ENCODE measurements at regions not wholly inside any gene's neighbourhood (a gene's known extent, or its start where the extent isn't known, plus 50 kb on each side); places are given as distances from the start of the nearest gene placed in this dataset.

GRCh38 chr6:93586306-93586705 is 166.9 kb upstream of the EPHA7 start:
- Histone ChIP-seq H3K27ac (ENCODE audit: low read depth, low read length) (no peak overlapping the region), H3K9me3 (ENCODE audit: control insufficient read depth, insufficient read depth, low read length) (no peaks in the 10 kb centered on the region), H3K27me3 (ENCODE audit: control insufficient read depth, insufficient read depth, low read length) (no peaks in the 10 kb centered on the region), H3K4me3 (ENCODE audit: low read depth, low read length) (no peak overlapping the region)
- TF ChIP-seq CTCF (IDR thresholded peaks at IDR 0.05; ENCODE audit: low read depth, low read length) = no peak
- DNase-seq (ENCODE audit: low read depth, low spot score) = no peak
- ChIA-PET POLR2A (no interaction called here), CTCF (no interaction called here)

GRCh38 chr6:93584300-93584699 is 164.9 kb upstream of the EPHA7 start:
- no peaks in the 10 kb centered on the region for H3K9me3 ChIP-seq (ENCODE audit: control insufficient read depth, insufficient read depth, low read length)
- POLR2A ChIA-PET = no interaction called here
- no peaks in the 10 kb centered on the region for H3K27me3 ChIP-seq (ENCODE audit: control insufficient read depth, insufficient read depth, low read length)
- TF ChIP-seq CTCF (IDR thresholded peaks at IDR 0.05; ENCODE audit: low read depth, low read length) = no peak
- H3K4me3 ChIP-seq (ENCODE audit: low read depth, low read length) = no peak overlapping the region
- H3K27ac ChIP-seq (ENCODE audit: low read depth, low read length) = no peak overlapping the region
- no peak for DNase-seq (ENCODE audit: low read depth, low spot score)
- CTCF ChIA-PET = no interaction called here

- POLR2A ChIA-PET = no interaction called here
- CTCF ChIA-PET = no interaction called here
- Histone ChIP-seq H3K27ac (ENCODE audit: low read depth, low read length) (no peak overlapping the region), H3K9me3 (ENCODE audit: control insufficient read depth, insufficient read depth, low read length) (no peaks in the 10 kb centered on the region), H3K27me3 (ENCODE audit: control insufficient read depth, insufficient read depth, low read length) (no peaks in the 10 kb centered on the region), H3K4me3 (ENCODE audit: low read depth, low read length) (no peak overlapping the region)
- no peak for TF ChIP-seq CTCF (IDR thresholded peaks at IDR 0.05; ENCODE audit: low read depth, low read length)
- no peak for DNase-seq (ENCODE audit: low read depth, low spot score)
These were observed 162.0 kb upstream of the EPHA7 start for GRCh38 chr6:93581371-93581770.

GRCh38 chr6:93580446-93580845 is 161.1 kb upstream of the EPHA7 start:
- POLR2A ChIA-PET = no interaction called here
- H3K4me3 ChIP-seq (ENCODE audit: low read depth, low read length) = no peak overlapping the region
- CTCF ChIA-PET = no interaction called here
- H3K9me3 ChIP-seq (ENCODE audit: control insufficient read depth, insufficient read depth, low read length) = no peaks in the 10 kb centered on the region
- no peak for TF ChIP-seq CTCF (IDR thresholded peaks at IDR 0.05; ENCODE audit: low read depth, low read length)
- no peaks in the 10 kb centered on the region for H3K27me3 ChIP-seq (ENCODE audit: control insufficient read depth, insufficient read depth, low read length)
- no peak for DNase-seq (ENCODE audit: low read depth, low spot score)
- no peak overlapping the region for H3K27ac ChIP-seq (ENCODE audit: low read depth, low read length)

GRCh38 chr6:93575495-93576267 is 156.3 kb upstream of the EPHA7 start:
- ChIA-PET POLR2A (no interaction called here), CTCF (no interaction called here)
- Histone ChIP-seq H3K4me3 (ENCODE audit: low read depth, low read length) (no peak overlapping the region), H3K27me3 (ENCODE audit: control insufficient read depth, insufficient read depth, low read length) (no peaks in the 10 kb centered on the region), H3K9me3 (ENCODE audit: control insufficient read depth, insufficient read depth, low read length) (no peaks in the 10 kb centered on the region), H3K27ac (ENCODE audit: low read depth, low read length) (no peak overlapping the region)
- TF ChIP-seq CTCF (IDR thresholded peaks at IDR 0.05; ENCODE audit: low read depth, low read length) = no peak
- DNase-seq (ENCODE audit: low read depth, low spot score) = no peak
